ENCODE measurements at regions not wholly inside any gene's neighbourhood (a gene's known extent, or its start where the extent isn't known, plus 50 kb on each side); places are given as distances from the start of the nearest gene placed in this dataset.

- TF ChIP-seq, protein P1, sequence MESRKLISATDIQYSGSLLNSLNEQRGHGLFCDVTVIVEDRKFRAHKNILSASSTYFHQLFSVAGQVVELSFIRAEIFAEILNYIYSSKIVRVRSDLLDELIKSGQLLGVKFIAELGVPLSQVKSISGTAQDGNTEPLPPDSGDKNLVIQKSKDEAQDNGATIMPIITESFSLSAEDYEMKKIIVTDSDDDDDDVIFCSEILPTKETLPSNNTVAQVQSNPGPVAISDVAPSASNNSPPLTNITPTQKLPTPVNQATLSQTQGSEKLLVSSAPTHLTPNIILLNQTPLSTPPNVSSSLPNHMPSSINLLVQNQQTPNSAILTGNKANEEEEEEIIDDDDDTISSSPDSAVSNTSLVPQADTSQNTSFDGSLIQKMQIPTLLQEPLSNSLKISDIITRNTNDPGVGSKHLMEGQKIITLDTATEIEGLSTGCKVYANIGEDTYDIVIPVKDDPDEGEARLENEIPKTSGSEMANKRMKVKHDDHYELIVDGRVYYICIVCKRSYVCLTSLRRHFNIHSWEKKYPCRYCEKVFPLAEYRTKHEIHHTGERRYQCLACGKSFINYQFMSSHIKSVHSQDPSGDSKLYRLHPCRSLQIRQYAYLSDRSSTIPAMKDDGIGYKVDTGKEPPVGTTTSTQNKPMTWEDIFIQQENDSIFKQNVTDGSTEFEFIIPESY (IDR thresholded peaks at IDR 0.05; ENCODE audit: extremely low read depth, insufficient replicate concordance, low read length) = no peak
- TF ChIP-seq CTCF (IDR thresholded peaks at IDR 0.05 in 2 of 3, conservative IDR thresholded peaks at IDR 0.05 in 1 of 3; ENCODE audit: borderline replicate concordance in 1 of 3, insufficient read depth in 1 of 3, low read depth in 2 of 3, low read length in 2 of 3) = no peak
- TF ChIP-seq POLR2AphosphoS5 (IDR thresholded peaks at IDR 0.05; ENCODE audit: low read depth, low read length) = no peak
These were observed 74.2 kb upstream of the STK17B start for GRCh38 chr2:196245378-196246140.

Measured in HCT116 (cell line).